ENCODE measurements at regions not wholly inside any gene's neighbourhood (a gene's known extent, or its start where the extent isn't known, plus 50 kb on each side); places are given as distances from the start of the nearest gene placed in this dataset.

- TF ChIP-seq CTCF (IDR thresholded peaks at IDR 0.05; ENCODE audit: insufficient read depth, low read depth, low read length): no peak
- TF ChIP-seq EZH2 (IDR thresholded peaks at IDR 0.05; ENCODE audit: insufficient read depth, low read length): no peak
Observed at GRCh38 chr7:3234051-3234450, 67.0 kb upstream of the SDK1 start.

Data from astrocyte (in vitro differentiated cells and primary cell).